NCI-H446 (cell line): ENCODE measurements at regions not wholly inside any gene's neighbourhood (a gene's known extent, or its start where the extent isn't known, plus 50 kb on each side); places are given as distances from the start of the nearest gene placed in this dataset.
A peak's percentile ranks its signal among the peaks of the same experiment; 100 is the strongest.

Experiments
- DNase-seq, 2 experiments: peaks; one replicate each; lab custom pipeline; 2025; lab: John Stamatoyannopoulos, UW

- DNase-seq: no peak
These were observed 104.8 kb upstream of the SIRPA start for GRCh38 chr20:1790386-1790785.

DNA sequence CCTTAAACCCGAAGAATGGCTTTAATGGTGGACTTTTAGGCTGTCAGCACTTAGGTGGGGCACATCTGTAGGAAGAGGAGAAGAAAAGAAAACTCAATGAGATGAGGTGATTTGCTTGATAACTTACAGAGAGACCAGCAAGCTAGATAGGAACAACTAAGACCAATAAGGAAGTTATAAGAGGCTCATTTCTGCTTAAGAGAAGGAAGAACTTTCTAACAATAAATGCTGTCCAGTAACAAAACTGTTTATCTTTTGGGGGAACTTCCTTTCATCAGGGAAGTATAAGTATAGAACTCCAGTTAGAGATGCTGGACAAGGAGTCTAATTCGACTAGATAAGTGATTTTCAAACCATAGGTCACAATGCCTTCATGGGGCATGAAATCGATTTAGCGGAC is 107.2 kb upstream of the SIRPA start:
- no peak for DNase-seq

DNA sequence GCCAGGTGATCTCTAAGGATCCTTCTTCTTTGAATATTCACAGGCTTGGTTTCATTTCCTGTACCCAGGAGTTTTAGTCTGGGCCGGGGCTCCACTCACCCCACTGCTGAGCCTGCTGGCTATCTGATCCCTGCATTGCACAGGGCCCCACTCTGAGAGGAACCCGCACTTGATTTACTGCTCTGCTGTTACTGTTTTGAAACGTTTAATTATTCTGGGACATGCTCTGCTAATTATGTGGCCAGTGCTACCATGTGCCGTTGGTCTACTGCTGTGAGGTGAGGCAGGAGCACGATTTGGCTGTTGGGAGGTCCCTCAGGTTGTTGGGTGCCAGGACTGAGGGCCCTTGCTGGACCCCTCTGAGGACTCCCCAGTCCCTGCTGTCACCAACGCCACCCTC is 108.7 kb upstream of the SIRPA start:
- DNase-seq: no peak

- no peak for DNase-seq
These were observed 110.6 kb upstream of the SIRPA start for GRCh38 chr20:1784586-1784985.

- DNase-seq: no peak
These were observed 112.0 kb upstream of the SIRPA start for GRCh38 chr20:1783245-1783644.

DNA sequence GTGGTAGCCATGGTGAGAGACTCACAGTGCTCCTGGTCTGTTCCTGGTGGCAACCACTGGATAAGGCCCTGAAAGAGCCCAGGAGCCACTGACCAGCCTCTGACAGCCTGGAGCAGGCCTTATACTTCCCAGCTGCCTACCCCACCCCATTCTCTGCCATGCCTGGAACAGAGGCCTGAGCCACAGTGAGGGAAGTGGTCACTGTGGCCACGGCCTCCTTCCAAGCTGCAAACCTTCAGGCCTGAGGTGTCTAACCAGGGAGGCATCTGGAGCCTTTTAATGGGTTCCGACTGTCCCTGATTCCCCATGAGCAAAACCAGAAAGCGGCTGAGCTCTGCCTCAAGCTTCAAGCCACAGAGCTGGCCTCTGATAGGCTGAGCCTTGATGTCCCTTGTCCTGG is 113.0 kb upstream of the SIRPA start:
- DNase-seq: no peak

DNA sequence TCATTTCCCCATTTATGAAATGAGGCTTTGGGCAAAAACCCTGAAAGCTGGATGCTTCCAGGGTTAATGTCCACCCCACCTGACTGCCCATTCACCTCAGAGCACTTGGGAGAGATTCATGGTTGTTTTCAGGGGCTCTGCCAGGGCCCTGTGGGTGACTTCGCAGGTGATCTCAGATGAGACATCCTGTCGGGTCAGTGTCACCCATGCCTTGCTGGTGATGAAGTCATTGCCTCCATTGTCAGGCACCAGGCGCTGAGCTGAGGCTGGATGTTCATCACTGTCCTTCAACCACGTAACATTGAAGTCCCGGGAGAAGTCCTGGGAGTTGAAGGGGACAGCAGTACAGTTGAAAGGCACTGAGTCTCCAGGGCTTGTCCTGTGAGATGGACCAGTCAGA is 115.6 kb upstream of the SIRPA start:
- no peak for DNase-seq

- DNase-seq: no peak
These were observed 116.9 kb upstream of the SIRPA start for GRCh38 chr20:1778338-1778737.

DNA sequence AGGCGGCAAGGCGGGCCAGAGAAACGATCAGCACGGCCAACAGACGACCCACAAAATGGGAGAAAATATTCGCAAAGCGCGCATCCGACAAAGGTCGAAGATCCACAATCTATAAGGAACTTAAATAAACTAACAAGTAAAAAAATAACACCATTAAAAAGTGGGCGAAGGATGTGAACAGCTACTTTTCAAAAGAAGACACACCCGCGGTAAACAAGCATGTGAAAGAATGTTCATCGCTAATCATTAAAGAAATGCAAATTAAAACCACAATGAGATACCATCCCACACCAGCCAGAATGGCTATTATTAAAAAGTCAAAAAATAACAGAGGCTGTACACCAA is 117.8 kb upstream of the SIRPA start:
- no peak for DNase-seq

DNA sequence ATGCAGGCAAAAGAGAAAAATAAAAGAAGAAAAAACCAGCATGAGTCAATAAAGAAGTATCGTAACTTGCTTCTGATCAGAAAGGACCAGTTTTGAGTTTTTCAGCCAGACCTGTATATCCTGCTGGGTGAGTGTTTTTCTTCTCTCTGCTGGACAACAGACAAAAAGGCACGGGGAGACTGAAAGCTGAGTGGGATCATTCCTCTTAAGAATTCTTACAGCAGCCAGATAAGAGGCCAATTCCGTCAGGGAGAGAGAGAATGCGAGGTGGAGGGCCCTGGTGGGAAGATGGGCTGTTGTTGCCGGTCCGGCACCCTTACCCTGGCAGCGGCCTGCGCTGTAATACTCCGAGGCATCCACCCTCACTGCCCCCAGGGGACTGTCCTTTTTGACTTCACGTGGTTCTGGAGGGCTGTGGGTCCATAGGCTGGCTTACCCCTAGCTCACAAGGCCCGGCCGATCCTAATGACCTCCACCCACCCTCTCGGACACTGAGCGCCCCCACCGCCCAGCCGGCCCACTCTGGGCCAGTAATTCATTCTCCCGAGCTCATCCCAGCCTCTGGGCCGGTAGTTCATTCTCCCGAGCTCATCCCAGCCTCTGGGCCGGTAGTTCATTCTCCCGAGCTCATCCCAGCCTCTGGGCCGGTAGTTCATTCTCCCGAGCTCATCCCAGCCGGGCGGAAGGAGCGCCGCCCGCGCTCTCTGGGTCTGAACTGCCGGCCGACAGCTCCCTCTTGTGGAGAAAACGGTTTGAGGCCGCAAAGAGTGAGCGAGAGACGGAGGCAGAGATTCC is 118.3 kb upstream of the SIRPA start:
- DNase-seq: peak; percentile 85 to 95

DNA sequence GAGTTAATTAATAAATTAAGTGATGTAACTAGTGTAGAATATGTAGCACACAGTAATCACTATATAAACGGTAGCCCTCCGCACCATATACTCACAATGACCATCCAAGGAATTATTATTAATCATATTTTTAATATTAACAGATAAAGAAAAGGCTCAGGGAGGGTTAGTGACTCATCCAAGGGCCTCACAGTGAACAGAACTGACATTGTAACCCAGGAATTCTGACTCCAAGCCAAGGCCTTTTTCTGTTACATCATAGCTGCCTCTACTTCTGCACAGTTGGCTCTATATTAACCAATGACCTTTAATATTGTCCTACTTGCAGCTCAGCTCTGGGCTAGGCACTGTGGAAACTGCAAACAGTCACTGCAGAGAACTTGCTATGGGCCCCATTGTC is 117.5 kb upstream of the SIRPG start:
- DNase-seq: no peak

- DNase-seq: no peak
These were observed 116.9 kb upstream of the SIRPG start for GRCh38 chr20:1774479-1774878.

- no peak for DNase-seq
These were observed 116.2 kb upstream of the SIRPG start for GRCh38 chr20:1773816-1774215.

DNA sequence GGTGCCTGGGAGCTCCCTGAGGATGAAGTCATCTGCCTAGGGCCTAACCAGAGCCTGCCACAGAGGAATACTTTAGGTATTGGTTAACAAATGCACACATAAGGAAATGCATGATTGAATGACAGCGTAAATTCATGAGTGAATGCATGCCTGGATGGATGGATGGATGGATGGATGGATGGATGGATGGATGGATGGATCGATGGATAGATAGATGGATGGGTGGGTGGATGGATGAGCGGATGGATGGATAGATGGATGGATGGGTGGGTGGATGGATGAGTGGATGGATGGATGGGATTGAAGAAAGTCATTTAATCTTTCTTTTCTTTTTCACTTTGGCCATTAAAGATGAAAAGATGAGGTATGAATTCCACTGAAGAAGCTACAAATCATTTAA is 111.9 kb upstream of the SIRPG start:
- no peak for DNase-seq

GRCh38 chr20:1766731-1767130 is 109.2 kb upstream of the SIRPG start:
- no peak for DNase-seq

DNA sequence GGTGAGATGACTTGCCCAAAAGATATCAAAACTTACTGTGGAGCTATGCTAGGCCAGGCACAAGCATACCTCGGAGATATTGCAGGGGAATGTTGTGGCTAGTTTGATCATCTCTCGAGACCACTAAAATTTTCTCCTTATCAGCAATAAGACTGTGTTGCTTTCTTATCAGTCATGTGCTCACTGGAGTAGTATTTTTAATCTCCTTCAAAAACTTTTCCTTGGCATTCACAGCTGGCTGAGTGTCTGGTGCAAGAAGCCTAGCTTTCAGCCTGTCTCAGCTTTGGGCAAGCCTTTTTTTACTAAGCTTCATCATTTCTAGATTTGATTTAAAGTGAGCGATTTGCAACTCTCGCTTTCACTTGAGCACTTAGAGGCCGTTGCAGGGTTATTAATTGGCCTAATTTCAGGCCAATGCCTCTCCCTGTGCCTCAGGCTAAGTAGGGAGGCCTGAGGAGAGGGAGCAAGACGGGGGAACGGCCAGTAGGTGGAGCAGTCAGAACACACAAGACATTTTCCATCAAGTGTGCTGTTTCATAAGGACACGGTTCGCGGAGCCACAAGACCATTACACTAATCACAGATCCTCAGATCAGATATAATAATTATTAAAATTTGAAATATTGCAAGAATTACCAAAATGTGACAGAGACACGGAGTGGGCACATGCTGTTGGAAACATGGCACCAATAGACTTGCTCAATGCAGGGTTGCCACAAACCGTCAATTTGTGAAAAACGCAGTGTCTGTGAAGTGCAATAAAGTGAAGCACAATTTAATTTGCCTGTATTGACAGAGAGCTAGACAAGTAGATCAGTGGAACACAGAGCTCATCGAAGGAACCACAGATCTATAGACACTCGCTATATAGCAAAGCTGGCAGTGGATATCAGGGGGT is 106.8 kb upstream of the SIRPG start:
- peak; percentile 56 to 81 for DNase-seq

- no peak for DNase-seq
These were observed 104.0 kb upstream of the SIRPG start for GRCh38 chr20:1761598-1761997.

GRCh38 chr20:1761116-1761515 is 103.5 kb upstream of the SIRPG start:
- DNase-seq: no peak

- DNase-seq: no peak
These were observed 101.2 kb upstream of the SIRPG start for GRCh38 chr20:1758765-1759164.

DNA sequence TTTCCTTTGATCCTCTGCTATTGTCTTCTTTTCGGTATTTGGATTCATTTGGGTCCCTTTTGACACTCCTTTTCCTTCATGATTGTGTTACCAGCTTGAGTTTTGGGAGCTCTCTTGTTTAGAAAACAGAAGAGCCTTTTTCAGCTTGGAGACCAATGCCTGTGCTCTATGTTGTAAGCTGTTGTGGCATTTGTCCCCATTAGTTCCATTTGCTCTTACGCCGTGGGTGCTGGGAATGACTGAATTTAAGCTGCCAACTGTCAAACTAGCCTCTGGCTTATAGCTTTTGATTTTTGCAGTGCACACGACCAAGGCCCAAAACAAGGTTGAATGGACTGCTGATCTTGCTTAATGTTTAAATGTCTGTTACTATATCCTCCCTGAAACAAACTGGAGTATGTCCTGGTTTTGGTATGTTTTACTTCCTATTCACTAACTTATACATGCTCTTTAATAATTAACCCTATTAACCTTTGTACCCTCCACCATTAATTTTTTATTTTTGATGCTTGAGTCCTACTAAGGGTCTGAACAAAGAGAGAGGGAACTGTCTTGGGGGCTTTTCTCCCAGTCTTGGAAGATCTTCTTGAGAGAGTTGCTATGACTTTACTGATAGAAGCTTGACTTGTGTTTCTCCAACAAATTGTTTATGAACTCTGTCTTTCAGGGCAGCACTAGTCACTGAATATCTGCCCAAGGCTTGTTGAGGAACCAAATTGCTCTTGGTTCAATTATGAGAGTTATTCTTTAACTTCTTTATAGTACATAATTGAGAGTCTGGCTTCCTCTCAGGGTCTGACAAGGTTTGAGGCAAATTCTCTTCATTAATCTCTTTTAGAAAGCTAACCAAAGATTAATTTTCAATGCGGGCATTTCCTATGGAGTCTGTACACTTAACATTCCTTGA is 100.3 kb upstream of the SIRPG start:
- DNase-seq: no peak

- no peak for DNase-seq
These were observed 99.5 kb upstream of the SIRPG start for GRCh38 chr20:1757072-1757471.

DNA sequence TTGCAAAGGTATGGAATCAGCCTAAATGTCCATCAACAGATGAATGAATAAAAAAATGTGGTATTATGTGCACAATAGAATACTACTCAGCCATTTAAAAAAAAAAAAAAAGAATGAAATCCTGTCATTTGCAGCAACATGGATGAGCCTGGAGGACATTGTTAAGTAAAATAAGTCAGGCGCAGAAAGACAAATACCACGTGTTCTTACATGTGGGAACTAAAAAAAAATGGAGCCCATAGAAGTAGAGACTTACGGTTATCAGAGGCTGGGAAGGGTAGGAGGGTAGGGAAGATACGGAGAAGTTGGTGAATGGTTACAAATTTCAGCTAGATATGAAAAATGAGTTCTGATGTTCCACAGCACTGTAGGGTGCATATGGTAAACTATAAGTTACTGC is 97.2 kb upstream of the SIRPG start:
- no peak for DNase-seq
